ENCODE measurements at regions not wholly inside any gene's neighbourhood (a gene's known extent, or its start where the extent isn't known, plus 50 kb on each side); places are given as distances from the start of the nearest gene placed in this dataset.

DNA sequence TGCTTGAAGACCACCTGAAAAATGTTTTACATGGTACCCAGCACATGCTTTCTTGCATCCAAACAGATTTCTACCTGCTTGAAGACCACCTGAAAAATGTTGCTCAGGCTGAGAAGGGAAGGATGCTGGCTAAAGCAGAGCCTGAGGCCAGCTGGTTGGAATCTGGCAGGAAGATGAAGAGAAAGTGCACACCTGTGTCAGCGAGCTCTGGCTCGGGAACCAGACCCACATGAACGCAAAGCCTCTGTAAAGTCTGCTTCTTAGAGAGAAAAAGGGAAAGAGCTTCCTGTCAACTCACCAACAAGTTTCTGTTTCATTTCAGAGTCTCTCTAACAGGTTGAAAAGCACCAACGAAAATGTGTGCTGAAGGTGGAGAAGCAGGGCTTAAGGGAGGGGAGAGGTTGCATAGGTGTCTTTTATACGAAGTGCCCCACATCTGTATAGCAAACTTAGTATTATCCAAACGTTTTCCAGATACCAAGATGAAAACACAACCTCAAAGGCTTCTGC lies 226.0 kb downstream of the TOX3 start:
- TF ChIP-seq ZNF8 (CRISPR knock-in tag; IDR thresholded peaks at IDR 0.05) (no peak), RARB (CRISPR knock-in tag; IDR thresholded peaks at IDR 0.05) (no peak), ESRRG (CRISPR knock-in tag; IDR thresholded peaks at IDR 0.05) (no peak)
- TF ChIP-seq, protein P1, sequence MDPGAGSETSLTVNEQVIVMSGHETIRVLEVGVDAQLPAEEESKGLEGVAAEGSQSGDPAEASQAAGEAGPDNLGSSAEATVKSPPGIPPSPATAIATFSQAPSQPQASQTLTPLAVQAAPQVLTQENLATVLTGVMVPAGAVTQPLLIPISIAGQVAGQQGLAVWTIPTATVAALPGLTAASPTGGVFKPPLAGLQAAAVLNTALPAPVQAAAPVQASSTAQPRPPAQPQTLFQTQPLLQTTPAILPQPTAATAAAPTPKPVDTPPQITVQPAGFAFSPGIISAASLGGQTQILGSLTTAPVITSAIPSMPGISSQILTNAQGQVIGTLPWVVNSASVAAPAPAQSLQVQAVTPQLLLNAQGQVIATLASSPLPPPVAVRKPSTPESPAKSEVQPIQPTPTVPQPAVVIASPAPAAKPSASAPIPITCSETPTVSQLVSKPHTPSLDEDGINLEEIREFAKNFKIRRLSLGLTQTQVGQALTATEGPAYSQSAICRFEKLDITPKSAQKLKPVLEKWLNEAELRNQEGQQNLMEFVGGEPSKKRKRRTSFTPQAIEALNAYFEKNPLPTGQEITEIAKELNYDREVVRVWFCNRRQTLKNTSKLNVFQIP (CRISPR knock-in tag; IDR thresholded peaks at IDR 0.05; ENCODE audit: borderline replicate concordance, low read depth), result no peak
- TF ChIP-seq, protein P2, sequence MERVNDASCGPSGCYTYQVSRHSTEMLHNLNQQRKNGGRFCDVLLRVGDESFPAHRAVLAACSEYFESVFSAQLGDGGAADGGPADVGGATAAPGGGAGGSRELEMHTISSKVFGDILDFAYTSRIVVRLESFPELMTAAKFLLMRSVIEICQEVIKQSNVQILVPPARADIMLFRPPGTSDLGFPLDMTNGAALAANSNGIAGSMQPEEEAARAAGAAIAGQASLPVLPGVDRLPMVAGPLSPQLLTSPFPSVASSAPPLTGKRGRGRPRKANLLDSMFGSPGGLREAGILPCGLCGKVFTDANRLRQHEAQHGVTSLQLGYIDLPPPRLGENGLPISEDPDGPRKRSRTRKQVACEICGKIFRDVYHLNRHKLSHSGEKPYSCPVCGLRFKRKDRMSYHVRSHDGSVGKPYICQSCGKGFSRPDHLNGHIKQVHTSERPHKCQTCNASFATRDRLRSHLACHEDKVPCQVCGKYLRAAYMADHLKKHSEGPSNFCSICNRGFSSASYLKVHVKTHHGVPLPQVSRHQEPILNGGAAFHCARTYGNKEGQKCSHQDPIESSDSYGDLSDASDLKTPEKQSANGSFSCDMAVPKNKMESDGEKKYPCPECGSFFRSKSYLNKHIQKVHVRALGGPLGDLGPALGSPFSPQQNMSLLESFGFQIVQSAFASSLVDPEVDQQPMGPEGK (CRISPR knock-in tag; IDR thresholded peaks at IDR 0.05; ENCODE audit: borderline replicate concordance), result no peak
